ENCODE measurements at regions not wholly inside any gene's neighbourhood (a gene's known extent, or its start where the extent isn't known, plus 50 kb on each side); places are given as distances from the start of the nearest gene placed in this dataset.

DNA sequence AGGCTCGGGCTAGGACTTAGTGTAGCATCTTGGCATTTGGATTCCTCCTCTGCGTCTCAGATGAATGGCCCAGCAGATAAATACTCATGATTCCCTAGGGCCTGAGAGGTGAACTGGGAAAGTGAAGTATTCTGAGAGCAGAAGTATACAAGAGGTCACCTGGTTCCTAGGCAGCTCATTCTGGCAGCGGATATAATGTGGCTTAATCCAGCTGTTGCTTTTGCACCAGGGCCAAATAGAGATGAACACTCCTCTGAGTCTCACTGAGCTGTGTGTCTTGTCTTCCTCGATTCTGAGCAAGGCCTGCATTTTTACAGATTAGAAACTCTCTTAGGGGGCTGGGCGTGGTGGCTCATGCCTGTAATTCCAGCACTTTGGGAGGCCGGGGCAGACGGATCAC is 196.1 kb downstream of the SLC4A3 start:
- Histone ChIP-seq H3F3A (ENCODE audit: control insufficient read depth, insufficient read depth) (no peaks in the 10 kb centered on the region), H3K27ac (ENCODE audit: low read depth, low read length) (no peak overlapping the region), H3K9me2 (replicated peaks; ENCODE audit: control insufficient read depth, low read length) (no peaks in the 10 kb centered on the region), H3K9me3 (ENCODE audit: control insufficient read depth, insufficient read depth, low read length) (no peaks in the 10 kb centered on the region), H3K4me1 (ENCODE audit: control insufficient read depth, low read length) (no peaks in the 10 kb centered on the region), H3K79me2 (ENCODE audit: control insufficient read depth, low read length) (no peaks in the 10 kb centered on the region), H3K36me3 (ENCODE audit: control insufficient read depth, low read length) (no peaks in the 10 kb centered on the region), H3K27me3 (ENCODE audit: control insufficient read depth, low read length) (no peaks in the 10 kb centered on the region), H3K4me3 (ENCODE audit: low read length) (no peak overlapping the region), H3K4me2 (ENCODE audit: low read length) (no peak overlapping the region), H4K20me1 (ENCODE audit: control insufficient read depth, insufficient read depth, low read depth, low read length) (no peaks in the 10 kb centered on the region)
- TF ChIP-seq EZH2phosphoT487 (IDR thresholded peaks at IDR 0.05; ENCODE audit: borderline replicate concordance, low read length) (no peak), CTCF (IDR thresholded peaks at IDR 0.05; ENCODE audit: low read depth, low read length, poor library complexity, severe bottlenecking) (no peak)

GRCh38 chr2:219824996-219825395 is 197.6 kb downstream of the SLC4A3 start:
- H3K9me3 ChIP-seq (ENCODE audit: control insufficient read depth, insufficient read depth, low read length) = no peaks in the 10 kb centered on the region
- TF ChIP-seq EZH2phosphoT487 (IDR thresholded peaks at IDR 0.05; ENCODE audit: borderline replicate concordance, low read length) (no peak), CTCF (IDR thresholded peaks at IDR 0.05; ENCODE audit: low read depth, low read length, poor library complexity, severe bottlenecking) (no peak)
- no peak overlapping the region for H3K27ac ChIP-seq (ENCODE audit: low read depth, low read length)
- no peak overlapping the region for H3K4me2 ChIP-seq (ENCODE audit: low read length)
- H3K36me3 ChIP-seq (ENCODE audit: control insufficient read depth, low read length) = no peaks in the 10 kb centered on the region
- H3K4me3 ChIP-seq (ENCODE audit: low read length) = no peak overlapping the region
- H3K4me1 ChIP-seq (ENCODE audit: control insufficient read depth, low read length) = no peaks in the 10 kb centered on the region
- H3K79me2 ChIP-seq (ENCODE audit: control insufficient read depth, low read length) = no peaks in the 10 kb centered on the region
- no peaks in the 10 kb centered on the region for H3F3A ChIP-seq (ENCODE audit: control insufficient read depth, insufficient read depth)
- no peaks in the 10 kb centered on the region for H4K20me1 ChIP-seq (ENCODE audit: control insufficient read depth, insufficient read depth, low read depth, low read length)
- no peaks in the 10 kb centered on the region for H3K27me3 ChIP-seq (ENCODE audit: control insufficient read depth, low read length)
- H3K9me2 ChIP-seq (replicated peaks; ENCODE audit: control insufficient read depth, low read length) = no peaks in the 10 kb centered on the region

DNA sequence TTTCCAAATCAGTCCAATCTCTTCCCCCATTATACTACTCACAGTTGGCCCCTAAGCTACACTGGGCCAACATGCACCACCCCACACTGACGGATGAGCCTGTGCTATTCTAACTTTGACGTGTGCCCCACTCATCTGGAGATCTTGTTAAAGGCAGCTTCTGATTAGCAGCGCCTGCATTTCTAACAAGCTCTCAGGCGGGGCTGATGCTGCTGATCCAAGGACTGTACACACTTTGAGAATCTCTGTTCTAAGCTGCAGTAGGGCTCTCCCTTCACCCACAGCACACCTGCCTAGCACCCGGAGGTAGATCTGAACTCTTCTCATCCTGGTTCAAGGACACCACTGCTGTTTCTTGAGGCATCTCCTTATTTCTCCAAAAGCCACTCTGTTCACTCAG is 200.7 kb downstream of the SLC4A3 start:
- Histone ChIP-seq H4K20me1 (ENCODE audit: control insufficient read depth, insufficient read depth, low read depth, low read length) (no peaks in the 10 kb centered on the region), H3F3A (ENCODE audit: control insufficient read depth, insufficient read depth) (no peaks in the 10 kb centered on the region)

More for the DNA sequence above, 200.7 kb downstream of the SLC4A3 start:
- no peaks in the 10 kb centered on the region for H3K9me2 ChIP-seq (replicated peaks; ENCODE audit: control insufficient read depth, low read length)
- no peak overlapping the region for H3K4me3 ChIP-seq (ENCODE audit: low read length)
- no peaks in the 10 kb centered on the region for H3K79me2 ChIP-seq (ENCODE audit: control insufficient read depth, low read length)
- TF ChIP-seq EZH2phosphoT487 (IDR thresholded peaks at IDR 0.05; ENCODE audit: borderline replicate concordance, low read length) = no peak
- TF ChIP-seq CTCF (IDR thresholded peaks at IDR 0.05; ENCODE audit: low read depth, low read length, poor library complexity, severe bottlenecking) = no peak
- no peak overlapping the region for H3K4me2 ChIP-seq (ENCODE audit: low read length)
- H3K9me3 ChIP-seq (ENCODE audit: control insufficient read depth, insufficient read depth, low read length) = no peaks in the 10 kb centered on the region
- H3K4me1 ChIP-seq (ENCODE audit: control insufficient read depth, low read length) = no peaks in the 10 kb centered on the region
- H3K36me3 ChIP-seq (ENCODE audit: control insufficient read depth, low read length) = no peaks in the 10 kb centered on the region
- no peaks in the 10 kb centered on the region for H3K27me3 ChIP-seq (ENCODE audit: control insufficient read depth, low read length)
- H3K27ac ChIP-seq (ENCODE audit: low read depth, low read length) = no peak overlapping the region
